ENCODE measurements at regions not wholly inside any gene's neighbourhood (a gene's known extent, or its start where the extent isn't known, plus 50 kb on each side); places are given as distances from the start of the nearest gene placed in this dataset.

DNA sequence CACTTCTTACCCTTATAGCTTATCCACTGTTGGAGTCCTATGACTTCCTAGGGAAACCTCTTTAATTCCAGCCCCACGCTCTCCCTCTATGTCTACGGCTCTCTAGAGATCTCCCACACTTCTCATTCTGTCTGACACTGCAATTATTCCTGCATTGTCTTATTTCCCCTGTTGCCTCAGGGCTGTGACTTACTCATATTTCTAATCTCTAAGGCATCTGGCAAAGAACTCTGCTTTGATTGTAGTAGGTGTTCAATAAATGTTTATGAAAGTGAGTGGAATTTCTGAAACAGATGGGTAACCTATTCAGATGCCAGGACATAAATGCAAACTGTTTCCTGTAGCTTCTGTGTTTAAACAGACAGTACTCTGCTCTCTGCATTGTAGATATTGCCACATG lies 102.4 kb upstream of the SERTM1 start:
- 73 to 86% methylated on average over 2 of the region's 2 CpGs for WGBS, 2 donors
- no peak for TF ChIP-seq CTCF (IDR thresholded peaks at IDR 0.05)
- Histone ChIP-seq H3K4me3 (no peak overlapping the region), H3K27ac (no peak overlapping the region), H3K9me3 (no peaks in the 10 kb centered on the region), H3K27me3 (no peaks in the 10 kb centered on the region), H3K36me3 (no peaks in the 10 kb centered on the region), H3K4me1 (no peaks in the 10 kb centered on the region)
- intact Hi-C loops (cut with DNase I) = no loop called here
- DNase-seq = no peak
- no peak for FAIRE-seq
- no peak for ATAC-seq

GRCh38 chr13:36582977-36583376 lies 90.8 kb upstream of the SERTM1 start:
- intact Hi-C loops (cut with DNase I) = no loop called here
- Histone ChIP-seq H3K4me3 (no peak overlapping the region), H3K27ac (no peak overlapping the region), H3K9me3 (no peaks in the 10 kb centered on the region), H3K4me1 (no peaks in the 10 kb centered on the region), H3K36me3 (no peaks in the 10 kb centered on the region), H3K27me3 (no peaks in the 10 kb centered on the region)
- DNase-seq (no peak), ATAC-seq (no peak), FAIRE-seq (no peak)
- no peak for TF ChIP-seq CTCF (IDR thresholded peaks at IDR 0.05)

DNA sequence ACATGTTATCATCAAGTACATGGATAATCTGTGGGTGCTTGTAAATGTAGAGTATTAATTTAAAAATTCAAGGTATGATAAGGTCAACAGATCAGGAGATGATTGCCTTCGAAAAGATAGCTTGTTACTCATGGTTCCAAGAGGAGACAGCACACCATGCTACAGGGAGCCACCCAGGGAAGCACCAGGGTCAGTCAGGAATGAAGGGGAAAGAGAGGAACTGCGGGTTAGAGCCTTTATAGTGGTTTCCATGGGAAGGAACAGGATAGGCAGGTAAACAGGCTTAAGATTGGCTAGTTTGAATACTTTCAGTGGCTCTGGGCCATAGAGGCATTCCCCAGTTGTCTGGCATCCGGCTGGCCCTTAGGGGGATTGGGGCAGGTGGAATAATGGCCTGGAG lies 74.2 kb upstream of the SERTM1 start:
- intact Hi-C loops (cut with DNase I) = no loop called here
- 49 to 71% methylated on average over 3 of the region's 3 CpGs for WGBS, 2 donors
- TF ChIP-seq CTCF (IDR thresholded peaks at IDR 0.05) = no peak
- no peaks in the 10 kb centered on the region for H3K36me3 ChIP-seq
- no peak overlapping the region for H3K27ac ChIP-seq
- H3K4me3 ChIP-seq = no peak overlapping the region
- DNase-seq (no peak), FAIRE-seq (no peak), ATAC-seq (no peak)
- H3K27me3 ChIP-seq = no peaks in the 10 kb centered on the region
- H3K9me3 ChIP-seq = no peaks in the 10 kb centered on the region
- H3K4me1 ChIP-seq = no peaks in the 10 kb centered on the region

- ATAC-seq (no peak), FAIRE-seq (no peak), DNase-seq (no peak)
- intact Hi-C loops (cut with DNase I) = no loop called here
- WGBS, 2 donors = 75 to 86% methylated on average over 2 of the region's 2 CpGs
- Histone ChIP-seq H3K9me3 (no peaks in the 10 kb centered on the region), H3K27me3 (no peaks in the 10 kb centered on the region), H3K27ac (no peak overlapping the region), H3K4me3 (no peak overlapping the region), H3K36me3 (no peaks in the 10 kb centered on the region), H3K4me1 (no peaks in the 10 kb centered on the region)
- no peak for TF ChIP-seq CTCF (IDR thresholded peaks at IDR 0.05)
Observed at GRCh38 chr13:36601186-36601585, 72.6 kb upstream of the SERTM1 start.

- WGBS, 2 donors = 62 to 78% methylated on average over 2 of the region's 2 CpGs
- no peaks in the 10 kb centered on the region for H3K9me3 ChIP-seq
- DNase-seq (no peak), ATAC-seq (no peak), FAIRE-seq (no peak)
- intact Hi-C loops (cut with DNase I) = no loop called here
- H3K36me3 ChIP-seq = no peaks in the 10 kb centered on the region
- H3K27me3 ChIP-seq = no peaks in the 10 kb centered on the region
- H3K4me1 ChIP-seq = no peaks in the 10 kb centered on the region
- no peak overlapping the region for H3K4me3 ChIP-seq
- H3K27ac ChIP-seq = no peak overlapping the region
- no peak for TF ChIP-seq CTCF (IDR thresholded peaks at IDR 0.05)
Observed at GRCh38 chr13:36606060-36606459, 67.8 kb upstream of the SERTM1 start.
